ENCODE measurements at regions not wholly inside any gene's neighbourhood (a gene's known extent, or its start where the extent isn't known, plus 50 kb on each side); places are given as distances from the start of the nearest gene placed in this dataset.

- intact Hi-C loops (cut with micrococcal nuclease; ENCODE audit: unreplicated experiment), result no loop called here
- no peak overlapping the region for H3K4me3 ChIP-seq (ENCODE audit: low read depth, low read length, poor library complexity, severe bottlenecking)
- DNase-seq (ENCODE audit: low spot score), result no peak
- H3K9me3 ChIP-seq (ENCODE audit: low read depth, low read length, poor library complexity, severe bottlenecking), result no peaks in the 10 kb centered on the region
- no peaks in the 10 kb centered on the region for H3K4me1 ChIP-seq (ENCODE audit: insufficient read depth, low read length, poor library complexity, severe bottlenecking)
- POLR2A ChIA-PET (ENCODE audit: low non-redundant PET), result no interaction called here
- TF ChIP-seq CTCF (conservative IDR thresholded peaks at IDR 0.05; ENCODE audit: low read depth, low read length), result no peak
- TF ChIP-seq EZH2 (IDR thresholded peaks at IDR 0.05; ENCODE audit: borderline replicate concordance, low read depth, low read length, poor library complexity, severe bottlenecking), result no peak
- H3K27me3 ChIP-seq (replicated peaks; ENCODE audit: insufficient read depth, low read depth, low read length, poor library complexity), result no peaks in the 10 kb centered on the region
- H3K27ac ChIP-seq (ENCODE audit: low read depth, low read length, poor library complexity, severe bottlenecking), result no peak overlapping the region
- no peaks in the 10 kb centered on the region for H3K36me3 ChIP-seq (ENCODE audit: insufficient read depth, low read length, poor library complexity, severe bottlenecking)
- no TSS peak for BruUV-seq (replicated peaks)
- CTCF ChIA-PET, result no interaction called here
Observed at GRCh38 chr6:169969372-169970099, 218.1 kb downstream of the ERMARD start.

- no peaks in the 10 kb centered on the region for H3K36me3 ChIP-seq (ENCODE audit: insufficient read depth, low read length, poor library complexity, severe bottlenecking)
- H3K4me3 ChIP-seq (ENCODE audit: low read depth, low read length, poor library complexity, severe bottlenecking), result no peak overlapping the region
- no peak for DNase-seq (ENCODE audit: low spot score)
- POLR2A ChIA-PET (ENCODE audit: low non-redundant PET), result no interaction called here
- BruUV-seq (replicated peaks), result no TSS peak
- no peak for TF ChIP-seq EZH2 (IDR thresholded peaks at IDR 0.05; ENCODE audit: borderline replicate concordance, low read depth, low read length, poor library complexity, severe bottlenecking)
- TF ChIP-seq CTCF (conservative IDR thresholded peaks at IDR 0.05; ENCODE audit: low read depth, low read length), result no peak
- H3K4me1 ChIP-seq (ENCODE audit: insufficient read depth, low read length, poor library complexity, severe bottlenecking), result no peaks in the 10 kb centered on the region
- H3K27me3 ChIP-seq (replicated peaks; ENCODE audit: insufficient read depth, low read depth, low read length, poor library complexity), result no peaks in the 10 kb centered on the region
- no peak overlapping the region for H3K27ac ChIP-seq (ENCODE audit: low read depth, low read length, poor library complexity, severe bottlenecking)
- intact Hi-C loops (cut with micrococcal nuclease; ENCODE audit: unreplicated experiment), result no loop called here
- CTCF ChIA-PET, result no interaction called here
- no peaks in the 10 kb centered on the region for H3K9me3 ChIP-seq (ENCODE audit: low read depth, low read length, poor library complexity, severe bottlenecking)
Observed at GRCh38 chr6:169968541-169969270, 217.3 kb downstream of the ERMARD start.

GRCh38 chr6:169967687-169968086, 216.3 kb downstream of the ERMARD start:
- H3K4me3 ChIP-seq (ENCODE audit: low read depth, low read length, poor library complexity, severe bottlenecking), result no peak overlapping the region
- TF ChIP-seq CTCF (conservative IDR thresholded peaks at IDR 0.05; ENCODE audit: low read depth, low read length) (no peak), EZH2 (IDR thresholded peaks at IDR 0.05; ENCODE audit: borderline replicate concordance, low read depth, low read length, poor library complexity, severe bottlenecking) (no peak)
- no TSS peak for BruUV-seq (replicated peaks)
- H3K9me3 ChIP-seq (ENCODE audit: low read depth, low read length, poor library complexity, severe bottlenecking), result no peaks in the 10 kb centered on the region
- POLR2A ChIA-PET (ENCODE audit: low non-redundant PET), result no interaction called here
- intact Hi-C loops (cut with micrococcal nuclease; ENCODE audit: unreplicated experiment), result no loop called here
- CTCF ChIA-PET, result no interaction called here
- H3K27me3 ChIP-seq (replicated peaks; ENCODE audit: insufficient read depth, low read depth, low read length, poor library complexity), result no peaks in the 10 kb centered on the region
- H3K36me3 ChIP-seq (ENCODE audit: insufficient read depth, low read length, poor library complexity, severe bottlenecking), result no peaks in the 10 kb centered on the region
- no peaks in the 10 kb centered on the region for H3K4me1 ChIP-seq (ENCODE audit: insufficient read depth, low read length, poor library complexity, severe bottlenecking)
- DNase-seq (ENCODE audit: low spot score), result no peak
- H3K27ac ChIP-seq (ENCODE audit: low read depth, low read length, poor library complexity, severe bottlenecking), result no peak overlapping the region
